Neural progenitor cell (in vitro differentiated cells): ENCODE measurements at regions not wholly inside any gene's neighbourhood (a gene's known extent, or its start where the extent isn't known, plus 50 kb on each side); places are given as distances from the start of the nearest gene placed in this dataset.

Experiments used
- CTCF ChIP-seq: fragments of 200-600 bp; sonication (generic); IDR thresholded peaks from 2 replicates; pipeline ENCODE4 v1.5.1; 2017; ENCODE audit warnings: antibody characterized with exemption, mild to moderate bottlenecking
- EZH2 ChIP-seq: fragments of 200-600 bp; sonication (generic); IDR thresholded peaks from 2 replicates; pipeline ENCODE4 v1.6.1; 2017; ENCODE audit warnings: antibody characterized with exemption, mild to moderate bottlenecking, moderate library complexity
- EZH2phosphoT487 ChIP-seq: fragments of 200-600 bp; sonication (generic); IDR thresholded peaks from 2 replicates; pipeline ENCODE4 v1.6.1; 2017; ENCODE audit warnings: antibody characterized with exemption

DNA sequence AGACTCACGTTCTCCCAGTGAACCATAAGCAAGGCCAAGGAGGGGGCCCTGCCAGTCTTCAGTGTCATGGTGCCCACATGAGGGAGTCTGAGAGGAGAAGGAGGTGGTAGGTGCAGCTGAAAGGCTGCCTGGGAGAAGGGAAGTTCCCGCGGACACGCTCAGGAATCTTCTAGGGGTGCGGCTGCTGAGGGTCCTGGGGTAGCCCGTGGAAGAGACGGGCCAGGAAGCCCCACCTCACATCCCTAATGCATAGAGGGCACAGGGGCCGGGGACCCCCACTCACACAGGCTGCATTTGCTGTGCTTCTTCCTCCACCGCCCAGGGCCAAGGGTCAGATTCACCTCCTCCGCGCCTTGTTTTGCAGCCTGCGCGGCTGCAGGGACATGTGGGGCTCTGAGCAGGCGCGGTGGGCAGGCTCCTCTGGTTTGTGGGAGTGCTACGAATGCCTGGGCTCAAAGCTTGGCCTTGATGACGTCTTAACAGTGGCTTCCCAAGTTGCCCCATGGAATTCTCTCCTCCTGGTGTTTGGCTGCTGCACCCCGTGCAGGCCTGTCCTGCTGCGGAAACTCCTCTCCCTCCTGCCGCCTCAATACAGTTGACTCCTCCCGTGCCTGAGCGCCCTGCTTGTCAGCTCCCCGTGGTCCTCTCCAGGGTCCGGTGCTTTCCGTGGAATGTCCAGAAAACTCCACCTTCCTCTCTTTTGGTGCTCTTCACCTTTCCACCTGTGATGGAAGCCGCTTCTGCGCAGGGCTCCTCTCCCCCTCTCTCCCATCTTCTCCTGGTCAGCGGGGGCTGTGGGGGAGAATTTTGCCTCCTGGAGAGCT lies 95.7 kb downstream of the VAPA start:
- TF ChIP-seq CTCF: no peak
- no peak for TF ChIP-seq EZH2
- no peak for TF ChIP-seq EZH2phosphoT487
